Osteocyte (in vitro differentiated cells): ENCODE measurements at regions not wholly inside any gene's neighbourhood (a gene's known extent, or its start where the extent isn't known, plus 50 kb on each side); places are given as distances from the start of the nearest gene placed in this dataset.

ENCODE experiments used
- DNase-seq: peaks from one replicate; pipeline ENCODE4 v3.0.0; 2021; ENCODE audit warnings: mixed read lengths; ENCODE audit not compliant: unreplicated experiment; ENCODE audit errors: extremely low spot score
- H3K27ac Mint-ChIP-seq: one replicate; pipeline ENCODE4 v1.8.0; 2021; ENCODE audit warnings: mild to moderate bottlenecking, mixed read lengths; ENCODE audit not compliant: unreplicated experiment
- H3K27me3 Mint-ChIP-seq: one replicate; pipeline ENCODE4 v1.8.0; 2021; ENCODE audit warnings: mixed read lengths; ENCODE audit not compliant: unreplicated experiment
- H3K36me3 Mint-ChIP-seq: one replicate; pipeline ENCODE4 v1.8.0; 2021; ENCODE audit warnings: mixed read lengths; ENCODE audit not compliant: unreplicated experiment
- H3K4me1 Mint-ChIP-seq: one replicate; pipeline ENCODE4 v1.8.0; 2021; ENCODE audit warnings: mixed read lengths; ENCODE audit not compliant: unreplicated experiment
- H3K4me3 Mint-ChIP-seq: one replicate; pipeline ENCODE4 v1.8.0; 2021; ENCODE audit warnings: mild to moderate bottlenecking, moderate library complexity, mixed read lengths; ENCODE audit not compliant: unreplicated experiment
- H3K9me3 Mint-ChIP-seq: one replicate; pipeline ENCODE4 v1.8.0; 2021; ENCODE audit warnings: mixed read lengths; ENCODE audit not compliant: unreplicated experiment
- TF ChIP-seq, protein P1 (sequence below): fragments of 200-600 bp; sonication (generic); IDR thresholded peaks from 2 replicates; pipeline ENCODE4 v1.5.0; 2021; ENCODE audit warnings: antibody characterized with exemption, mild to moderate bottlenecking, moderate library complexity

DNA sequence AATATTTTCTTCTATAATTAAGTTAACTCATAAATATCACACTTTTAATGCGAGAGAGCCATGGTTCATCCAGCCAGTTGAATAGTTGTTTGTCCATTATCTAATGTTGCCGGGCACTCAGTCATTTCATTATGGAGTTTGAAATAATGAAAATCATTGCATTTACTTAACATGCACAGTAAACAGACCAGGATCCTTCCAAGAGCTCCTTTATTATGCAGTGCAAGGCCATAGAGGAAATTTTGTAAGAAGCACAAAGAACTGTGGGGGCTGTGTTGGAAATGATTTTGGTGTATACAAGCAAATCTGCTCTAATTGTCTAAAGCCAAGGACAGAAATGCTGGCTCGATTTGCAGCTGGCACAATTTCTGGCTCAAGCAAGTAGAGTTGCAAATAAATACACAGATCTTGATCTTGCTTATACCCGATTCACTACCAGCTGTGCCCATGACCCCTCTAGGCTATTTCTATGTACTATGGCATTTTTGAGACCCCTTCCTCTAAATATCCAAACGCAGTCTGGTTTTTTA, 400.3 kb upstream of the HNRNPA3 start:
- no peaks in the 10 kb centered on the region for H3K9me3 Mint-ChIP-seq
- no peak for DNase-seq

DNA sequence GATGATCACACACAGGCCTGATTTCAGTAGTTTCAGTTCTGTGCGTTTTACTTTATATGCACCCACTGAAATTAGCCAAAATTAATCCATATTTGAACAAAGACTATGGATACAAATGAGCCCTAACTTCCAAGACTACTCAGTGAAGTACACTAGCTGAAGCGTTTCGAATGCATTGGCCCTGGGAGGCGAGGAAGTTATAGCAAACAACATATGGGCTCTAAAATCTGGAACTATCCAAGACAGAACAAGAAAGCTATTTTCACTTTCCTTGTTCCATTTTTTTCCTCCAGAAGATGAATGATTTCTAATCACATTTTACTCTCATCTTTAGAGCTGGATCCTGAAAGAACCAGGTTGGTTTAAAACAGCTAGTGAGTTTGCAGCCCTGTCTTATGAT, 399.4 kb upstream of the HNRNPA3 start:
- no peak for DNase-seq
- peaks cover 2% of the 10 kb centered on the region for H3K27me3 Mint-ChIP-seq
- no peaks in the 10 kb centered on the region for H3K4me1 Mint-ChIP-seq
- H3K9me3 Mint-ChIP-seq = no peaks in the 10 kb centered on the region
- H3K27ac Mint-ChIP-seq = no peak overlapping the region
- H3K36me3 Mint-ChIP-seq = no peaks in the 10 kb centered on the region
- H3K4me3 Mint-ChIP-seq = no peak overlapping the region
- TF ChIP-seq, protein P1, sequence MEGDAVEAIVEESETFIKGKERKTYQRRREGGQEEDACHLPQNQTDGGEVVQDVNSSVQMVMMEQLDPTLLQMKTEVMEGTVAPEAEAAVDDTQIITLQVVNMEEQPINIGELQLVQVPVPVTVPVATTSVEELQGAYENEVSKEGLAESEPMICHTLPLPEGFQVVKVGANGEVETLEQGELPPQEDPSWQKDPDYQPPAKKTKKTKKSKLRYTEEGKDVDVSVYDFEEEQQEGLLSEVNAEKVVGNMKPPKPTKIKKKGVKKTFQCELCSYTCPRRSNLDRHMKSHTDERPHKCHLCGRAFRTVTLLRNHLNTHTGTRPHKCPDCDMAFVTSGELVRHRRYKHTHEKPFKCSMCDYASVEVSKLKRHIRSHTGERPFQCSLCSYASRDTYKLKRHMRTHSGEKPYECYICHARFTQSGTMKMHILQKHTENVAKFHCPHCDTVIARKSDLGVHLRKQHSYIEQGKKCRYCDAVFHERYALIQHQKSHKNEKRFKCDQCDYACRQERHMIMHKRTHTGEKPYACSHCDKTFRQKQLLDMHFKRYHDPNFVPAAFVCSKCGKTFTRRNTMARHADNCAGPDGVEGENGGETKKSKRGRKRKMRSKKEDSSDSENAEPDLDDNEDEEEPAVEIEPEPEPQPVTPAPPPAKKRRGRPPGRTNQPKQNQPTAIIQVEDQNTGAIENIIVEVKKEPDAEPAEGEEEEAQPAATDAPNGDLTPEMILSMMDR = no peak

More for the DNA sequence above, 400.3 kb upstream of the HNRNPA3 start:
- Mint-ChIP-seq H3K27me3 (no peaks in the 10 kb centered on the region), H3K4me1 (no peaks in the 10 kb centered on the region), H3K4me3 (no peak overlapping the region), H3K27ac (no peak overlapping the region), H3K36me3 (no peaks in the 10 kb centered on the region)
- TF ChIP-seq, protein P1 = no peak

DNA sequence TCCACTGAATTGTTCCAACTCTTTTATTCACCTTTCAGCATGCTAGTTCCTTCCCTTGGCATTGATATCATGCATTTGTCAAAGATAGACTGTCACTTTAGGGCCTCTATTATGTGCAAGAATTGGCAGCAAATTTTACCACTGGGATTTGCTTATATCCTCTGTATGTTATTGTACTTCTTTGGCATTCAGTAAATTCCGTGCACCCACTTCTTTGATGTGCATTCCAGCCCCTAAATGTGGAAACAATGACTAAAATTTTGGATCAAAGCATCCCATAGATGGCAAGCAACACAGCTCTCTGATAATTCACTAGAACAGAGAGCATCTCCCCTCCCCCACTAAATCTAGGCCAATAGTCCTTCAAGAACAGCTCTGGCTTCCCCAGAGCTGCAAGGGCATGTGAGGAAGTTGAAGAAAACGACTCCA, 399.0 kb upstream of the HNRNPA3 start:
- H3K9me3 Mint-ChIP-seq = no peaks in the 10 kb centered on the region
- H3K4me3 Mint-ChIP-seq = no peak overlapping the region
- H3K27ac Mint-ChIP-seq = no peak overlapping the region
- TF ChIP-seq, protein P1 = no peak
- H3K27me3 Mint-ChIP-seq = peaks cover 6% of the 10 kb centered on the region
- H3K4me1 Mint-ChIP-seq = no peaks in the 10 kb centered on the region
- H3K36me3 Mint-ChIP-seq = no peaks in the 10 kb centered on the region
- no peak for DNase-seq

DNA sequence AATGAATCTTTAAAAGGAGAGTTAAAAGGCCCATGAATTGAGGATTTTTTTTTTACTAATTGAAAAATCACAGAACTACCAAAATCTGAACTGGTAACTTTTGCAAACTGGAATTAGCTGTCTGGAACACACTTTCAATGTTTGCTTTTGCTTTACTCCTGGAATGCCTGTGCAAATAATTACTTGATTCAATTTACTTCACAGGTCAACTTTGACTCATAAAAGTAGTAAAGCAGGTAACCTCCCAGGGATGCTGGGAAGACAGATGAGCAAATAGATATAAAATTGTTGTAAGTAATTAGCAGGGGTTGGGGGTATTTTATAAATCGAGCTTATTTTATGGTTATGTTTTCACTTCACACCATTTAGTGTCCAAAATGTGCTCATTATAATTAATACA, 398.3 kb upstream of the HNRNPA3 start:
- no peak overlapping the region for H3K4me3 Mint-ChIP-seq
- H3K27me3 Mint-ChIP-seq = peaks cover 6% of the 10 kb centered on the region
- no peaks in the 10 kb centered on the region for H3K4me1 Mint-ChIP-seq
- no peaks in the 10 kb centered on the region for H3K36me3 Mint-ChIP-seq
- TF ChIP-seq, protein P1 = no peak
- H3K9me3 Mint-ChIP-seq = no peaks in the 10 kb centered on the region
- no peak overlapping the region for H3K27ac Mint-ChIP-seq
- DNase-seq = no peak

DNA sequence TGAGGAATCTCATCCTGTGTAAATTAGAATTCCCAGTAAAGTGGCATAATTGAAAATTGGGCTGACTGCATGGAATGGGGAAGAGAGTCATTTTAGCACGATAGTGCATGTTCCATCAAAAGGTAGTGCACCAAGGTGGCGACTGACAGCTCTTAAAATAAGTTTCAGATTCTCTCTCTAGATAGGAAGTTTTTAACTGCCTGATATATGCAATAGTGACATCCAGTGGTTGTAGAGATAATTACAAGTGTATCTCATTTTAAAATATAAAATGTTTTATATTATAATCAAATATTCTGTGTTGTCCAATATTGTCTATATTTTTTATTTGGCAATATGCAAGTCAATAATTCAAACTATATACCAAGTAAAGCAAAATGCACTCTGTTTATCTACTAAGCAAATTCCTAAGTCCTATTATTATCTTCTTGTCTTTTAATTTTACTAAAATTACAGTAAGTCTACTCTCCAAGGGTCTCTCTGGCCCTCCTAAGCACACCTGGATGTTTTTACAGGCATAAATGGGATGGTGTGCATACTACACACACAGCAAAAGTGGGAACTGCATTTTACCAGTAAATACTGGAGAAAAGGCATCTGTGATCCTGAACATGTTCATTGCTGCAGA, 397.7 kb upstream of the HNRNPA3 start:
- TF ChIP-seq, protein P1 = peak; percentile 61

More for the DNA sequence above, 397.7 kb upstream of the HNRNPA3 start:
- H3K4me1 Mint-ChIP-seq = no peaks in the 10 kb centered on the region
- no peaks in the 10 kb centered on the region for H3K9me3 Mint-ChIP-seq
- H3K4me3 Mint-ChIP-seq = no peak overlapping the region
- DNase-seq = no peak
- H3K27ac Mint-ChIP-seq = no peak overlapping the region
- peaks cover 6% of the 10 kb centered on the region for H3K27me3 Mint-ChIP-seq
- no peaks in the 10 kb centered on the region for H3K36me3 Mint-ChIP-seq
